ENCODE measurements at regions not wholly inside any gene's neighbourhood (a gene's known extent, or its start where the extent isn't known, plus 50 kb on each side); places are given as distances from the start of the nearest gene placed in this dataset.
A peak's percentile ranks its signal among the peaks of the same experiment; 100 is the strongest.

DNA sequence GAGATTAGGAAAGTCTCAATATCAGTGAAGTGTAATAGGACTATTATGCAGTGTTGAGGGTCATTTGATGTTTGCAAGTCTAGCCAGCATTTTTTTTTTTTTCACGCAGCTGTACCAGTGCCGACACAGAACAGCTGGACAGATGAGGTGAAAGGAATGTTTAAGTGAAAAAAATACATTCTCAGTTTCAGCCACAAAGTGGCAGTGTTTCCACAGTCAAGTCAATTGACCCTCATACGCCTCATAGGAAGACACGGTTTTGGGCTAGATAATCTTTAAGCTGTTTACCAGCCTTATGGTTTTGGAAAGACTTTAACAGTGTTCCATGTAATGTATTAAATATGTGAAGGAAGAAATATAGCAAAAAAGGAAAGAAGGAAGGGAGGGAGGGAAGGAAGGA lies 349.9 kb upstream of the ANO3 start:
- TF ChIP-seq, protein P1, sequence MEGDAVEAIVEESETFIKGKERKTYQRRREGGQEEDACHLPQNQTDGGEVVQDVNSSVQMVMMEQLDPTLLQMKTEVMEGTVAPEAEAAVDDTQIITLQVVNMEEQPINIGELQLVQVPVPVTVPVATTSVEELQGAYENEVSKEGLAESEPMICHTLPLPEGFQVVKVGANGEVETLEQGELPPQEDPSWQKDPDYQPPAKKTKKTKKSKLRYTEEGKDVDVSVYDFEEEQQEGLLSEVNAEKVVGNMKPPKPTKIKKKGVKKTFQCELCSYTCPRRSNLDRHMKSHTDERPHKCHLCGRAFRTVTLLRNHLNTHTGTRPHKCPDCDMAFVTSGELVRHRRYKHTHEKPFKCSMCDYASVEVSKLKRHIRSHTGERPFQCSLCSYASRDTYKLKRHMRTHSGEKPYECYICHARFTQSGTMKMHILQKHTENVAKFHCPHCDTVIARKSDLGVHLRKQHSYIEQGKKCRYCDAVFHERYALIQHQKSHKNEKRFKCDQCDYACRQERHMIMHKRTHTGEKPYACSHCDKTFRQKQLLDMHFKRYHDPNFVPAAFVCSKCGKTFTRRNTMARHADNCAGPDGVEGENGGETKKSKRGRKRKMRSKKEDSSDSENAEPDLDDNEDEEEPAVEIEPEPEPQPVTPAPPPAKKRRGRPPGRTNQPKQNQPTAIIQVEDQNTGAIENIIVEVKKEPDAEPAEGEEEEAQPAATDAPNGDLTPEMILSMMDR (IDR thresholded peaks at IDR 0.05) = peak; percentile 33 to 81 (median 68)
- TF ChIP-seq POLR2A (IDR thresholded peaks at IDR 0.05) = no peak

All from adrenal gland (tissue), 5 donors.